ENCODE measurements at regions not wholly inside any gene's neighbourhood (a gene's known extent, or its start where the extent isn't known, plus 50 kb on each side); places are given as distances from the start of the nearest gene placed in this dataset.

GRCh38 chr5:54725391-54726280 is 208.1 kb downstream of the SNX18 start:
- no peak overlapping the region for H3K4me2 ChIP-seq (replicated peaks; ENCODE audit: extremely low read depth, low read length, poor library complexity, severe bottlenecking)
- Mint-ChIP-seq H3K4me1 (peaks cover 25% of the 10 kb centered on the region), H3K27me3 (ENCODE audit: low read depth in 3 of 3) (peaks cover 0 to 2% (median 0%) of the 10 kb centered on the region in 3 donors), H3K4me3 (no peak overlapping the region), H3K9me3 (peaks cover 2 to 4% (median 4%) of the 10 kb centered on the region in 7 donors), H3K27ac (no peak overlapping the region), H3K36me3 (peaks cover 0 to 2% of the 10 kb centered on the region in 2 donors)
- H3K4me3 ChIP-seq (replicated peaks in 1 of 3; ENCODE audit: low read depth in 2 of 3, low read length in 3 of 3): no peak overlapping the region
- no peak overlapping the region for H3K27ac ChIP-seq (ENCODE audit: low read depth in 1 of 2, low read length in 2 of 2)
- no peaks in the 10 kb centered on the region for H3K27me3 ChIP-seq (ENCODE audit: control insufficient read depth in 2 of 2, insufficient read depth in 2 of 2, low read length in 2 of 2)
- no peaks in the 10 kb centered on the region for H3K9me3 ChIP-seq (replicated peaks in 1 of 2; ENCODE audit: control insufficient read depth in 1 of 2, insufficient read depth in 1 of 2, low read length in 2 of 2)
- H2AFZ ChIP-seq (ENCODE audit: insufficient read depth, low read depth, low read length, poor library complexity, severe bottlenecking): no peak overlapping the region
- no peak for DNase-seq
- intact Hi-C loops (cut with micrococcal nuclease): no loop called here
- H3K9ac ChIP-seq (ENCODE audit: insufficient read depth, low read length, poor library complexity, severe bottlenecking): no peak overlapping the region
- H3K36me3 ChIP-seq (replicated peaks in 1 of 2; ENCODE audit: control insufficient read depth in 1 of 2, insufficient read depth in 2 of 2, low read length in 2 of 2): no peaks in the 10 kb centered on the region
- H3K79me2 ChIP-seq (ENCODE audit: insufficient read depth, low read length): no peaks in the 10 kb centered on the region
- TF ChIP-seq, protein P1, sequence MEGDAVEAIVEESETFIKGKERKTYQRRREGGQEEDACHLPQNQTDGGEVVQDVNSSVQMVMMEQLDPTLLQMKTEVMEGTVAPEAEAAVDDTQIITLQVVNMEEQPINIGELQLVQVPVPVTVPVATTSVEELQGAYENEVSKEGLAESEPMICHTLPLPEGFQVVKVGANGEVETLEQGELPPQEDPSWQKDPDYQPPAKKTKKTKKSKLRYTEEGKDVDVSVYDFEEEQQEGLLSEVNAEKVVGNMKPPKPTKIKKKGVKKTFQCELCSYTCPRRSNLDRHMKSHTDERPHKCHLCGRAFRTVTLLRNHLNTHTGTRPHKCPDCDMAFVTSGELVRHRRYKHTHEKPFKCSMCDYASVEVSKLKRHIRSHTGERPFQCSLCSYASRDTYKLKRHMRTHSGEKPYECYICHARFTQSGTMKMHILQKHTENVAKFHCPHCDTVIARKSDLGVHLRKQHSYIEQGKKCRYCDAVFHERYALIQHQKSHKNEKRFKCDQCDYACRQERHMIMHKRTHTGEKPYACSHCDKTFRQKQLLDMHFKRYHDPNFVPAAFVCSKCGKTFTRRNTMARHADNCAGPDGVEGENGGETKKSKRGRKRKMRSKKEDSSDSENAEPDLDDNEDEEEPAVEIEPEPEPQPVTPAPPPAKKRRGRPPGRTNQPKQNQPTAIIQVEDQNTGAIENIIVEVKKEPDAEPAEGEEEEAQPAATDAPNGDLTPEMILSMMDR (IDR thresholded peaks at IDR 0.05): no peak
- H4K20me1 ChIP-seq (ENCODE audit: insufficient read depth, low read length): no peaks in the 10 kb centered on the region
- H3K4me1 ChIP-seq (ENCODE audit: control insufficient read depth in 1 of 2, insufficient read depth in 2 of 2, low read length in 2 of 2): peaks cover 18 to 26% of the 10 kb centered on the region in 2 donors
- no CpG with 5 or more reads among the region's 2 CpGs for WGBS (ENCODE audit: insufficient coverage)

DNA sequence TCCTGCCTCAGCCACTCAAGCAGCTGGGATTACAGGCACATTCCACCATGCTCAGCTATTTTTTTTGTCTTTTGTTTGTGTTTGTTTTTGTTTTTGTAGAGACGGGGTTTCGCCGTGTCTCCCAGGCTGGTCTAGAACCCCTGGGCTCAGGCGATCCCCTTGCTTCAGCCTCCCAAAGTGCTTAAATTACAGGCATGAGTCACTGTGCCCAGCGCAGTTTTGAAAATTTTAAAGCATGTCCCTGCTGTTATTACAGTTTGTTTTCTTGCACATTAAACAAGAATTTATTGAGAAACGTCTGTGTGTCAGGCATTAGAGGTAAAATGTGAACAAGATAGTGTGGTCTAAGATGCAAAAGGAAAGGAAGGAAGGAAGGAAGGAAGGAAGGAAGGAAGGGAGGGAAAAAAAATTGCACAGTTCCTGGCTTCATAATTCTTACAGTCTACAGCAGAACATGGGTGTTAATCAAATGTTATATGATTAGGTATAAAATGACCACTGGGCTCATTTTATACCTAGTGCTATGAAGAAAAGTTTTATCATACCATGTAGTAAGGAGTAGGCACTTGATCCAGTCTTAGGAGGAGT is 205.4 kb downstream of the SNX18 start:
- Histone ChIP-seq H3K9me3 (replicated peaks in 1 of 2; ENCODE audit: control insufficient read depth in 1 of 2, insufficient read depth in 1 of 2, low read length in 2 of 2) (no peaks in the 10 kb centered on the region), H3K4me3 (replicated peaks in 1 of 3; ENCODE audit: low read depth in 2 of 3, low read length in 3 of 3) (no peak overlapping the region), H2AFZ (ENCODE audit: insufficient read depth, low read depth, low read length, poor library complexity, severe bottlenecking) (no peak overlapping the region), H3K4me2 (replicated peaks; ENCODE audit: extremely low read depth, low read length, poor library complexity, severe bottlenecking) (no peak overlapping the region), H4K20me1 (ENCODE audit: insufficient read depth, low read length) (no peaks in the 10 kb centered on the region), H3K27ac (ENCODE audit: low read depth in 1 of 2, low read length in 2 of 2) (no peak overlapping the region), H3K36me3 (replicated peaks in 1 of 2; ENCODE audit: control insufficient read depth in 1 of 2, insufficient read depth in 2 of 2, low read length in 2 of 2) (no peaks in the 10 kb centered on the region), H3K79me2 (ENCODE audit: insufficient read depth, low read length) (no peaks in the 10 kb centered on the region), H3K4me1 (ENCODE audit: control insufficient read depth in 1 of 2, insufficient read depth in 2 of 2, low read length in 2 of 2) (peaks cover 6 to 11% of the 10 kb centered on the region in 2 donors), H3K9ac (ENCODE audit: insufficient read depth, low read length, poor library complexity, severe bottlenecking) (no peak overlapping the region), H3K27me3 (ENCODE audit: control insufficient read depth in 2 of 2, insufficient read depth in 2 of 2, low read length in 2 of 2) (no peaks in the 10 kb centered on the region)
- DNase-seq: no peak
- Mint-ChIP-seq H3K27me3 (ENCODE audit: low read depth in 3 of 3) (peaks cover 0 to 2% (median 0%) of the 10 kb centered on the region in 3 donors), H3K27ac (no peak overlapping the region), H3K36me3 (peaks cover 0 to 2% of the 10 kb centered on the region in 2 donors), H3K9me3 (peaks cover 0 to 4% (median 2%) of the 10 kb centered on the region in 7 donors), H3K4me1 (peaks cover 30% of the 10 kb centered on the region), H3K4me3 (no peak overlapping the region)
- intact Hi-C loops (cut with micrococcal nuclease): no loop called here
- 100% methylated on average over 4 of the region's 6 CpGs for whole genome bisulfite sequencing (ENCODE audit: insufficient coverage)
- TF ChIP-seq, protein P1 (IDR thresholded peaks at IDR 0.05): no peak
